SIG-M5 treated with dmso at 0.1 percent for 504 hours (cell line): ENCODE measurements at regions not wholly inside any gene's neighbourhood (a gene's known extent, or its start where the extent isn't known, plus 50 kb on each side); places are given as distances from the start of the nearest gene placed in this dataset.

Experiments used
- DNase-seq: peaks from one replicate; lab custom pipeline; 2025; ENCODE audit not compliant: unreplicated experiment; lab: John Stamatoyannopoulos, UW

DNA sequence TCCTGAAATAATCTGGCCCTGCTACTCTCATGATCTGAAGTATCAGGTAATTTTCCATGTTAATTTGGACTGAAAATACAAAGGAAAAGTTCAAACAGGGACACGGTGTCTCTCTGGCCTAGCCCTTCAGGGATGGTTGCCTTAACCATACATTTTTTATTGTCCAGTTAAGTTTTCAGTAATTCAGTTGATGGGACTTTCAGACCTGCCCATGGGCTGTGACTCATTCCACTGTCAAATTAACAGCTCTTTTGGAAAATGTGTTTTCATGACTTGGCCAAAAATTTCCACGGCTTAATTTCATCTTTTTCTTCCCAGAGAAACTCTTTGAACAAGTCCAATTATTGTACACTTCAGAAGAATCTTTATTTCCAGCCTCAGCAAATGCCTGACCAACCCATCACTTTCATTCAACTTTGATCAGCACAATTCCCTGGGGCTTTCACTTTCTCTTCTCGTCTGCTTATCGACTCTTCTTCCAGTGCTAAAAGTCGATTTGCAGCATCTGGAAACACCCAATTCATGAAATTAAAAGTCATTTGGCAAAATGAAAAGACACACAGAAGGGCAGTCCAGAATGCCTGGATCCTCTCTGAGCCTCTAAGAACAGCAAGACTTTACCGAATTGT lies 293.9 kb downstream of the RAB28 start:
- no peak for DNase-seq

DNA sequence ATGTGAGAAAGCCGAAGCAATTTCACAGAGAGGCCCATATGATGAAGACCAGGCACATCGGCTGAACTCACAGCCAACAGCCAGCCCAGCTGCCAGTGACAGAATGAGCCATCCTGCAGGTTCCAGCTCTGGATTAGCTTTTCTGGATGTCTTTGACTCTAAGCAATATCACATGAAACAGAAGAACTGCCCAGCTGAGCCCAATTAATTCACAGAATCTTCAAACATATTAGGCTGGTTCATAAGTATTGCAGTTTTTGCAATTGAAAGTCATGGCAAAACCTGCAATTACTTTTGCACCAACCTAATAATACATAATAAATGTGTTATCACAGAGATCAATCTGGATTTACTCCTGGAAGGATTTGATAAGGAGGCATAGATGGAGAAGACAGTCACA lies 299.9 kb downstream of the RAB28 start:
- DNase-seq = no peak

GRCh38 chr4:13182133-13182532 lies 302.0 kb downstream of the RAB28 start:
- no peak for DNase-seq

GRCh38 chr4:13181681-13182080 lies 302.5 kb downstream of the RAB28 start:
- DNase-seq = no peak

GRCh38 chr4:13180701-13181100 lies 303.4 kb downstream of the RAB28 start:
- DNase-seq = no peak

- DNase-seq = no peak
Observed at GRCh38 chr4:13178621-13179020, 305.5 kb downstream of the RAB28 start.

DNA sequence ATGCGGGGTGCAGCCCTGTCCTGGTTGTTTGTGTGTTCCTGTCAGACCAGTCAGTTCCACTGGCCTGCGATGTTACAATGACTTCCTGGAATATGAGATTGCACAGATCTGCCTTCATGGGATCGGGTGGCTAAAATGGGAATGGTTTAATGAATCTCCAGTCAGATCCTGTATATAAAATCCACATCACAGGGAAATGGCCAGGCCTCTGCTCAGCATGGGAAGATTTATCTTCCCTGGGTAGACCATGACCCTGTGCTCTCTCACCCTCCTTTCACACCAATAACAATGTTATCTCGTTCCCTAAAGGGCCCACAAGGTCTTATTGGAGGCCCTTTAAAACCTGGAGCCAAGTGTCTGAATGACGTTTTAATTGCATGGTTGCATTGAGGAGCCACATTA lies 307.4 kb downstream of the RAB28 start:
- DNase-seq = no peak

- DNase-seq = no peak
Observed at GRCh38 chr4:13174926-13175325, 309.2 kb downstream of the RAB28 start.

- DNase-seq = no peak
Observed at GRCh38 chr4:13174001-13174400, 310.1 kb downstream of the RAB28 start.

- DNase-seq = peak; percentile 41
Observed at GRCh38 chr4:13171292-13172057, 312.7 kb downstream of the RAB28 start.

DNA sequence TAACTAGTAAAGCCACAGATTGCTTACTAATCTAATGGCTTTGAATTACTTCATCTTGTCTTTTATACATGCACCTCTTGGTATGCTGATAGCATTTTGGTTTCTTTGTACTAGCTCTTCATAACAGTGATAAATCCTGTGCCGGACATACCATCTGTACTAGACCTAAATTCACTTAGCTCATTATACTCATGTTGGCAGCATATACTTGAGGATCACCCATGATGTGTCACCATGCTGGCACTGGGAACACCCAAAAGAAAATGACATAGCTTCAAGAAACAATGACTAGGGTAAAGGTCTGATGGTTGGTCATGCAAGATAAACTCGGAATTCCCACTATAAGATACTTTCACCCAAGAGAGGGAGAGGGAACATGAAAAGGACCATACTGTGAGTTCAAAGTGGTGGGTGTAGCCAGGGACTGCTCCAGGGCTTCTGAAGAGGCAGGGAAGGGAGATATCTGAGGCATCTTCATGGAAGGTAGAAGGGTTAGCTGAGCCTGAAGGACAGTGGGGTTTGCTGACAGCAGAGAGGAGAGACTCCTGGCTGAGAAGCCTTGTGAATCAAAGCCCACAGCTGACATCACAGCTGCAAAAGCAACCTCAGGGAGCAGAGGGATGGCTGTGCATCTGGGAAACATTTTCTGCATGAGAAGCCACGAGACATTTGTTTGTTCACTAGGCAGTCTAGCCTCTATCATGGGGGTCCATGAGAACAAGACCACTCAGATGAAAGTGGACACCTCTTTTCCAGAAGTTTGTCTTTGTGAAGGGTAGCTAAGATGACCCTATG lies 314.2 kb downstream of the RAB28 start:
- no peak for DNase-seq

GRCh38 chr4:13168326-13168725 lies 315.8 kb downstream of the RAB28 start:
- DNase-seq = no peak

- DNase-seq = no peak
Observed at GRCh38 chr4:13166214-13166613, 317.9 kb downstream of the RAB28 start.

- DNase-seq = peak; percentile 0
Observed at GRCh38 chr4:13164783-13165331, 319.3 kb downstream of the RAB28 start.

DNA sequence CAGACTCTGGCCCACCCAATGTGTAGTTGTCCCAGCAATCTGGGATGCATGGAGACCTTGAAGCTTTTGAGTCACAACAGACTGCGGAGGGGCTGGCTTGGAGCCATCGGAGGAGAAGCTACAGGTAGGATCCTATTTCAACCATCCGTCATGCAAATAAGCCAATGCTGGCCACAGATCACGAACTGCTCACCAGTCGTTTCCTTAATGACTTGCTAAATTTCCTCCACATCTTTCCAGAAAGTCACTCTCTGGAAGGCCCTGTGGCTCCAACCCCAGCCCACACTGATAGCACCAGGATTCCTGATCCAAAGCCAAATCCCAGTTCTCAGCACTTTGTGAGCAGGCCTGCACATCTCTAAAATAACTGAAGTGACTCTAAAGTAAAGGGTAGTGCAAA lies 321.3 kb downstream of the RAB28 start:
- DNase-seq = no peak

GRCh38 chr4:13160920-13161319 lies 323.2 kb downstream of the RAB28 start:
- DNase-seq = no peak

DNA sequence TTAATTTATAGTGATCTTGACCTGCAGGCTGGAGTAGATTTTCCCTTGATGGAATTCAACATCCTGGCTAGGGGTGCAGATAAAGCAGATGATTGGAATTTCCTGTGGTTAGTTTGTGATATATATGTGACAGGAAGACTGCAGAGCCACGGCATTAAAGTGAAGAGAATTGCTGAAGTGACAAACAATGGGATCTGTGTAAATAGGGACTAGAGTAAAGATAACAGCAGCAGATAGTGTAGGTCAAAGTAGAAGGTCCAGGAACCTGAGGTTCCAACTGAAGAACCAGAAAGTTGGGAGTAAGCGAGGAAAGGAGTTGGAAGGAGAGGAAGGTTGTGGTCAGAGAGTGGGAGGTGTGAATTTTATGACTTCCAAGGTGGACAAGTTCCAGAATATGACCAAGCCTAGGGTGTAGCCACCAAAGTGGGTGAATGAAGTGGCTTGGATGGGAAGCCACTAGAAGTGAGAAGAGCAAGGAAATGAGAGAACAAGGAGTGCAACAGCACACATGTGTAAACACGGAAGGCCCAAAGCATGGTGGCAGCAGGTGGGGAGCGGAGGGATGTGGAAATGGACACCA lies 325.0 kb downstream of the RAB28 start:
- DNase-seq = no peak

- no peak for DNase-seq
Observed at GRCh38 chr4:13151194-13151593, 332.9 kb downstream of the RAB28 start.

DNA sequence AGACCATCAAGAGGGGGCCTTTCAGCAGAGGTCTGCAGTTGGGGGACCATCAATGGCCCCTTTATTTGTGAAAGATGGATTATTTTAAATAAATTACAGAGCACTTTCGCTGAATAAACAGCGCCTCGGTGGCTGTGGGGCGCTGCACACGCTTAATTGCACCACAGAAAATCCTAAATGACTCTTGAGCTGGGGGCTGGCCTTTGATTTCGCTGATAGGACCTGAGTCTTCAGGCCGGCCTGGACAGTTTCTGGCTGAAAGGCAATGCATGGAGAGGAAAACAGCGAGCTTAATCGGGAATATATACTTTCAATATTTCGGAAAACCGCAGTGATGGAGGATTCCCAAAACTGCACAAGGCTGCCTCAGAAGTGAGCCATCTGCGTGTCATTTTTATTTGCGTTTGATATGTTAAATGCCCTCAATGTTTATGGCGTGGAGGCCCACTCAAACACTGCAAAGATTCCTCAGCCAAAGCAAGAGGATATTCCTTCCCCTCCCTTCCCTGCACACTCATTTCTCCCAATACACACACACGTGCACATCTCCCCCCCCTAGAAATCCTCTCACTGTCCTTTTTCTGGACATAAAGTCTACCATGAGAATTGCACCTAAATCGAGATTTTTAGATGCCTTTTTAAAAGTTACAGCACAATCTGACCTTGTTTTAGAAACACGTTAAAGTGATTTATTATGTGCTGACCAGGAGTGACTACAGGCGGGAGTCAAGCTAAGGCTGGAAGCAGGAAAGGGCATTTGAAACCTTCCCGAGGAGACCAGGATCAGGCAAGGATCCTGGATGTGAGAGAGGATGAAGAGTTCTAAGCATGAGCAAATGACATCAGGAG lies 340.7 kb downstream of the RAB28 start:
- no peak for DNase-seq

- no peak for DNase-seq
Observed at GRCh38 chr4:13142726-13143125, 341.4 kb downstream of the RAB28 start.
